ENCODE measurements at regions not wholly inside any gene's neighbourhood (a gene's known extent, or its start where the extent isn't known, plus 50 kb on each side); places are given as distances from the start of the nearest gene placed in this dataset.

GRCh38 chr5:44919560-44919959, 110.8 kb downstream of the MRPS30 start:
- H3K27ac ChIP-seq (replicated peaks): no peak overlapping the region
- TF ChIP-seq SPI1 (IDR thresholded peaks at IDR 0.05; ENCODE audit: borderline replicate concordance, low read depth): no peak
- no peak for DNase-seq (ENCODE audit: low read depth in 1 of 2, low spot score in 1 of 2)
- no peak overlapping the region for H3K4me3 ChIP-seq (replicated peaks; ENCODE audit: insufficient read depth, low read length)
- H3K27me3 ChIP-seq (ENCODE audit: insufficient read depth, poor library complexity, severe bottlenecking): no peaks in the 10 kb centered on the region

GRCh38 chr5:44927115-44927733, 118.5 kb downstream of the MRPS30 start:
- no peak overlapping the region for H3K4me3 ChIP-seq (replicated peaks; ENCODE audit: insufficient read depth, low read length)
- H3K27ac ChIP-seq (replicated peaks): no peak overlapping the region
- no peak for TF ChIP-seq CTCF (IDR thresholded peaks at IDR 0.05; ENCODE audit: insufficient read depth, low read length)
- no peak for TF ChIP-seq GABPA (IDR thresholded peaks at IDR 0.05; ENCODE audit: low read depth)
- TF ChIP-seq REST (IDR thresholded peaks at IDR 0.05; ENCODE audit: insufficient replicate concordance, low read depth): no peak
- no peak for TF ChIP-seq POLR2AphosphoS5 (IDR thresholded peaks at IDR 0.05; ENCODE audit: low read depth)
- TF ChIP-seq SPI1 (IDR thresholded peaks at IDR 0.05; ENCODE audit: borderline replicate concordance, low read depth): no peak
- no peak for DNase-seq (ENCODE audit: low read depth in 1 of 2, low spot score in 1 of 2)
- no peaks in the 10 kb centered on the region for H3K27me3 ChIP-seq (ENCODE audit: insufficient read depth, poor library complexity, severe bottlenecking)

GRCh38 chr5:44932922-44933585, 124.3 kb downstream of the MRPS30 start:
- DNase-seq (ENCODE audit: low read depth in 1 of 2, low spot score in 1 of 2): no peak
- no peaks in the 10 kb centered on the region for H3K27me3 ChIP-seq (ENCODE audit: insufficient read depth, poor library complexity, severe bottlenecking)
- TF ChIP-seq REST (IDR thresholded peaks at IDR 0.05; ENCODE audit: insufficient replicate concordance, low read depth) (no peak), GABPA (IDR thresholded peaks at IDR 0.05; ENCODE audit: low read depth) (no peak), POLR2AphosphoS5 (IDR thresholded peaks at IDR 0.05; ENCODE audit: low read depth) (no peak), CTCF (IDR thresholded peaks at IDR 0.05; ENCODE audit: insufficient read depth, low read length) (no peak), SPI1 (IDR thresholded peaks at IDR 0.05; ENCODE audit: borderline replicate concordance, low read depth) (no peak)
- no peak overlapping the region for H3K27ac ChIP-seq (replicated peaks)
- H3K4me3 ChIP-seq (replicated peaks; ENCODE audit: insufficient read depth, low read length): no peak overlapping the region

GRCh38 chr5:44933686-44934085, 124.9 kb downstream of the MRPS30 start:
- Histone ChIP-seq H3K27me3 (ENCODE audit: insufficient read depth, poor library complexity, severe bottlenecking) (no peaks in the 10 kb centered on the region), H3K4me3 (replicated peaks; ENCODE audit: insufficient read depth, low read length) (no peak overlapping the region), H3K27ac (replicated peaks) (no peak overlapping the region)
- TF ChIP-seq GABPA (IDR thresholded peaks at IDR 0.05; ENCODE audit: low read depth) (no peak), CTCF (IDR thresholded peaks at IDR 0.05; ENCODE audit: insufficient read depth, low read length) (no peak), SPI1 (IDR thresholded peaks at IDR 0.05; ENCODE audit: borderline replicate concordance, low read depth) (no peak), POLR2AphosphoS5 (IDR thresholded peaks at IDR 0.05; ENCODE audit: low read depth) (no peak)
- no peak for DNase-seq (ENCODE audit: low read depth in 1 of 2, low spot score in 1 of 2)

All from HL-60 (cell line).